GM21528 (cell line): ENCODE measurements at regions not wholly inside any gene's neighbourhood (a gene's known extent, or its start where the extent isn't known, plus 50 kb on each side); places are given as distances from the start of the nearest gene placed in this dataset.
"Not testable (repeated sequence)": the region's sequence is repeated elsewhere in the genome, so short reads cannot be mapped to it uniquely, and the experiment has no call there.

Source experiments
- ATAC-seq: cut with Tn5 transposase; IDR thresholded peaks from one replicate; pipeline ENCODE4 v1.9.1; 2021; ENCODE audit warnings: mild to moderate bottlenecking, moderate library complexity; ENCODE audit not compliant: unreplicated experiment, low FRiP score

DNA sequence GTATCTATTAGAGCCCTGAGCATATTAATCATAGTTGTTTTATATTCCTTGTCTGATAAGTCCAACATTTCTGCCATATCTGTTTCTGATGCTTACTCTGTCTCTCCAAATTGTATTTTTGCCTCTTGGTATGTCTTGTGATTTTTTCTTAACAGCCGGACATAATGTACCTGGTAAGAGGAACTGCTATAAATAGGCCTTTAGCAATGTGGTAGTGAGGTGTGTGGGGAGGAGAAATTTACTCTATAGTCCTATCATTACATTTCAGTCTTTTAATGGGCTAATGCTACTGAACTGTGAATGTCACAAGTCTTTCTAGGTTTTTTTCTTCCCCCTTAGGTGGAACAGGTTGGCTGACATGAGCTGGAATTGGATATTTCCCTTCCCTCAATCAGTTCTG lies 176.1 kb upstream of the FGF10 start:
- no peak for ATAC-seq

- ATAC-seq = no peak
Observed at GRCh38 chr5:44546286-44546685, 157.1 kb upstream of the FGF10 start.

GRCh38 chr5:44543511-44543910 lies 154.3 kb upstream of the FGF10 start:
- ATAC-seq = no peak

- no peak for ATAC-seq
Observed at GRCh38 chr5:44542470-44542869, 153.2 kb upstream of the FGF10 start.

- no peak for ATAC-seq
Observed at GRCh38 chr5:44539602-44539919, 150.3 kb upstream of the FGF10 start.

- ATAC-seq = no peak
Observed at GRCh38 chr5:44538797-44539601, 149.8 kb upstream of the FGF10 start.

- peak; percentile 64 for ATAC-seq
Observed at GRCh38 chr5:44536650-44537260, 147.5 kb upstream of the FGF10 start.

- no peak for ATAC-seq
Observed at GRCh38 chr5:44535621-44536020, 146.4 kb upstream of the FGF10 start.

- no peak for ATAC-seq
Observed at GRCh38 chr5:44532981-44533380, 143.8 kb upstream of the FGF10 start.

DNA sequence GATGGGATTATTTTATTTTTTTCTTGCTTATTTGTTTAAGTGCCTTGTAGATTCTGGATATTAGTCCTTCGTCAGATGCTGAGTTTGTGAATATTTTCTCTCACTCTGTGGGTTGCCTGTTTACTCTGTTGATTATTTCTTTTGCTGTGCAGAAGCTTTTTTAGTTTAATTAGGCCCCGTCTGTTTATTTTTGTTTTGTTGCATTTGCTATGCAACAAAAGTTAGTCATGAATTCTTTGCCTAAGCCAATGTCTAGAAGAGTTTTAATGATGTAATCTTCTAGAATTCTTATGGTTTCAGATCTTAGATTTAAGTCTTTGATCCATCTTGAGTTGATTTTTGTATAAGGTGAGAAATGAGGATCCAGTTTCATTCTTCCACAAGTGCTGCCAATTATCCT lies 142.5 kb upstream of the FGF10 start:
- ATAC-seq = not testable (repeated sequence)

- not testable (repeated sequence) for ATAC-seq
Observed at GRCh38 chr5:44530783-44531182, 141.6 kb upstream of the FGF10 start.

- ATAC-seq = no peak
Observed at GRCh38 chr5:44511596-44511995, 122.4 kb upstream of the FGF10 start.

GRCh38 chr5:44506561-44506960 lies 117.3 kb upstream of the FGF10 start:
- no peak for ATAC-seq

DNA sequence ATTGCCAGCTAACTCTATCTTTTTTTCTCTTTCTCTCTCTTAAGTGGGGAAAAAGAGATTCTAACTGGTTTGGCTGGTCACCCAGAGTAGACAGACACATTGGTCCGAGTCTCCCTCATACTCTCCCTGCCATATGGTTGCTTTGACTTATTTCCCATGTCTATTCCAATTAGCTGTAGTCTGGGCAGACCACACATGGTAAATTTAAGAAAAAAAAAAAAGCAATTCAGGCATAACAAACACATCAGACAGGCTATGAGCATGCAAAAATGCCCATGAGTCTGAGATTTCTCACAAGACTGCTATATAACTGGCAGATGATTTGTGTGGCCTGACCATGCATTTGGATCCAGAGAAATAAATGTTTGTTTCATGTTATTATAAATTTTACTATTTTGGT lies 110.2 kb upstream of the FGF10 start:
- no peak for ATAC-seq

GRCh38 chr5:44497606-44498005 lies 108.4 kb upstream of the FGF10 start:
- ATAC-seq = no peak

DNA sequence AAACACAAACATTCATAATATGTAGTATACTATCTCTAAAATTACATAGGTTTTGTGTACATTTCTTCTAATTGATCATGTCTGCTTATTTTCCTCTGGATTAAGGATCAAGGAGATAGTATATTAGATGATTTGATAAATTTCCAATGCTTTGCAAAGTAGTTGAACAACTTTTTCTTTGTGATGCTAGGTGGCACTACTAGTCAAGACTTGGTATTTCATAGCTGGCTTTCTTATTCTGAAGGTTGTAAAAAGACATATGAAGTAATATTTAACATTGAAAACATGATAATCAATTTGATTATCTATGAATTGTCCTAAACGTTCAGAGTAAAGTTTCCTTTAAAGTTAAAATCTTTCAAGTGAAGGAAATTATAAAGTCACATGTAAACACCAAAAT lies 106.1 kb upstream of the FGF10 start:
- no peak for ATAC-seq

DNA sequence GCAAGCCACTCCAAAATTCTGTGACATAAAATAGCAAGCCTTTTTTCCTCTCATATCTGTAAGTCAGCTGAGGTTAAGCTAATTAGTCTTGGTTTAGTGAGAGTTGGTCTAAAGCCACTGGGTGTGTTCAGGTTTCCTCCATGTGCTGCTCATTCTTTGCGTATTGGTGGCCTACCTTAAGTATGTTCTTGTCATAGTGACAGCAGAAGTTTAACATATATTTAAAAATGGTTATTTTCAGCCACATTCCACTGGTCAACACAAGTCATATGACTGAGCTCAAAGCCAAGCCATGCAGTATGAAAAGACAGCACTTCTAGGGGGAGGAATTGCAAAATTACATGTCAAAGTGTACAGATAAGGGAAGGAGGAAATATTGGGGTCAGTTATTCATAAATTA lies 100.5 kb upstream of the FGF10 start:
- ATAC-seq = no peak

- ATAC-seq = no peak
Observed at GRCh38 chr5:44486591-44486990, 97.4 kb upstream of the FGF10 start.

DNA sequence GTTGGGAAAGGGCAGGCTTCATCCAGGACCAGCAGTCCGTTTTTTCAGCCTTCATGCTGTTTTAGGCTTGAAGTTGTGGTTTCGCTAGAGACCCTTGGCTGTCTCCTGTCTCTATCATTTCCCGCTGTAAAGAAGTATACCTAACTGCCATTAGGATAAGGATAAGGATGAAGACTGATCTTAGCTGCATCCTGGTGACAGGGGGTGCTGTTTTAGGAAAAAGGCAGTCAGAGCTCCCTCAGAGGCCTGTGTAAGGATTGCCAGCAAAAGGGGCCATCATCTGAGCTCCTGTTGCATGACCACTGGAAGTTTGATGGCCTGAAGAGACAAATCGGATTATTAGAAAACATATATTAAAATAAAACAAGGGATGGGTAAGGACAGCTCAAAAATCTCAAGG lies 64.8 kb upstream of the FGF10 start:
- ATAC-seq = no peak

- no peak for ATAC-seq
Observed at GRCh38 chr5:44446399-44446798, 57.2 kb upstream of the FGF10 start.

GRCh38 chr5:44443172-44443571 lies 54.0 kb upstream of the FGF10 start:
- no peak for ATAC-seq

DNA sequence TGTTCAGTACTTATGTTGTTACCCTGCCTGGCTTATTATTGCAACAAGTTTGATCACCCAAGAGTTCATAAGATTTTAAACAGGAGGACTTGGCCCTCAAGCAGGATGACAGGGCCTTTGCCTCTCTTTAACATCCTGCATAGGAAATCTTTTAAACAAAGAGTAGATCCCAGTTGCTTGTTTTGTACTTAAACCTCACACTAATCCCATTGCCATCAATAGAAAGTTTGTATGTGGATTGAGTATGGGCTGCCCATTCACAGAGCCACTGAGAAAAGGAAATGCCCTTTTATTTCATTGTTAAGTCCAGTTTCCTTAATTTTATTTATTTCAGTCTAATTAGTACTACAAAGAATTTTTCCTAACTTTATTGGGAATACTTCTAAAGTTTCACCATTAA lies 52.2 kb upstream of the FGF10 start:
- no peak for ATAC-seq
